Left ventricle myocardium inferior (tissue), 1 donor: ENCODE measurements at regions not wholly inside any gene's neighbourhood (a gene's known extent, or its start where the extent isn't known, plus 50 kb on each side); places are given as distances from the start of the nearest gene placed in this dataset.

Experiments used
- DNase-seq: peaks from one replicate; pipeline ENCODE4 v3.0.0-alpha.2; 2020
- H3K27ac ChIP-seq: fragments of 200-600 bp; replicated peaks from 2 replicates; pipeline ENCODE4 v1.8.0; 2021
- H3K27me3 ChIP-seq: fragments of 200-600 bp; 2 replicates; pipeline ENCODE4 v1.8.0; 2021; ENCODE audit warnings: low read depth
- H3K36me3 ChIP-seq: fragments of 200-600 bp; 2 replicates; pipeline ENCODE4 v1.8.0; 2021
- H3K4me1 ChIP-seq: fragments of 200-600 bp; 2 replicates; pipeline ENCODE4 v1.8.0; 2021
- H3K4me3 ChIP-seq: fragments of 200-600 bp; 2 replicates; pipeline ENCODE4 v1.8.0; 2021; ENCODE audit warnings: mild to moderate bottlenecking, moderate library complexity
- H3K9me3 ChIP-seq: fragments of 200-600 bp; replicated peaks from 2 replicates; pipeline ENCODE4 v1.8.0; 2021
- CTCF ChIP-seq: fragments of 200-600 bp; IDR thresholded peaks from 2 replicates; pipeline ENCODE4 v1.8.0; 2021; ENCODE audit warnings: antibody characterized with exemption, mild to moderate bottlenecking, borderline replicate concordance
- intact Hi-C: fragments of 100-400 bp; cut with micrococcal nuclease; formaldehyde crosslinking; loops from one replicate; pipeline ENCODE4 v1.11.0; 2022
- donor health status: DM: no; HTN: yes; CAD: no; lungs with severe emphysema.

- no peak overlapping the region for H3K27ac ChIP-seq
- no peaks in the 10 kb centered on the region for H3K9me3 ChIP-seq
- no peak overlapping the region for H3K4me3 ChIP-seq
- no peak for TF ChIP-seq CTCF
- no peaks in the 10 kb centered on the region for H3K4me1 ChIP-seq
- no peaks in the 10 kb centered on the region for H3K36me3 ChIP-seq
- intact Hi-C loops, result no loop called here
- DNase-seq, result no peak
- no peaks in the 10 kb centered on the region for H3K27me3 ChIP-seq
Observed at GRCh38 chr4:67103001-67103747, 442.1 kb downstream of the CENPC start.

DNA sequence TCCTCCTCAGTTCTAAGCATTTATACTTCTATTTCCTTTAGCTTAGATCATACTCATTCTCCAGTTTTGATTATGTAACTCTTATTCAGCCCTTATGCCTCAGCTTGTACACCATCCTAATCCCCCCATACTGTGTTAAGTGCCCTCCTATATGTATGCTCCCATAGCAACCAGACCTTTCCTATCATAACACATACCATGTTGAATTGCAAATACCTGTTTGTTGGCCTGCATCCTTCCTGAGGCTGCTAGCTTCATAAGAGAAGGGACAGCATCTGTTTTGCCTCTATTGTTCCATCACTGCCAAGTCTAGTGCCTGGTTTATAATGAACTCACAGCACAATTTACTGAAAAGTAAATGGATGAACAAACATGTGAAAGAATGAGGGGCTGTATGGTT lies 443.7 kb downstream of the CENPC start:
- Histone ChIP-seq H3K4me1 (no peaks in the 10 kb centered on the region), H3K27ac (no peak overlapping the region), H3K27me3 (no peaks in the 10 kb centered on the region), H3K9me3 (no peaks in the 10 kb centered on the region), H3K36me3 (no peaks in the 10 kb centered on the region), H3K4me3 (no peak overlapping the region)
- intact Hi-C loops, result no loop called here
- no peak for TF ChIP-seq CTCF
- DNase-seq, result no peak

DNA sequence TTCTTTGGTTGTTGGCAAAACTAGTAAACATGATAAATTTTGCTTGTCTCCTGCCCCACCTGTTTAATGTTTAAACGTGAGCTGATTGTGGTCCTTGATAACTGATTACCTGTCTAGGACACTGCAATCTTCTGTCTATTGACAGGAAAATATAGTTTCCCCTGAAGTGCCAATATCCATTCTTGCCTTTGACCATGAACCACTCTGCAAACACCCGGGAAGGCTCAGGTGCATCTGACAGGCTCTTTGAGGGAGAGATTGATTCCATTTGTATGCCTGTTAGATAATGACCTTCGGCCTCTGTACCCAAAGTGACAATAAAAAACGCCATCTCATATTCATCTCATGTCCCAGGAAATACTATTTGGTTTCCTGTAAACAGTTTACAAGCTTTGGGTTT lies 453.0 kb downstream of the CENPC start:
- no peaks in the 10 kb centered on the region for H3K27me3 ChIP-seq
- no peak overlapping the region for H3K4me3 ChIP-seq
- DNase-seq, result no peak
- TF ChIP-seq CTCF, result no peak
- no peaks in the 10 kb centered on the region for H3K36me3 ChIP-seq
- peaks cover 6% of the 10 kb centered on the region for H3K9me3 ChIP-seq
- intact Hi-C loops, result no loop called here
- no peak overlapping the region for H3K27ac ChIP-seq
- H3K4me1 ChIP-seq, result no peaks in the 10 kb centered on the region

GRCh38 chr4:67091673-67092072 lies 453.6 kb downstream of the CENPC start:
- Histone ChIP-seq H3K27ac (no peak overlapping the region), H3K4me1 (no peaks in the 10 kb centered on the region), H3K4me3 (no peak overlapping the region), H3K27me3 (no peaks in the 10 kb centered on the region), H3K36me3 (no peaks in the 10 kb centered on the region), H3K9me3 (peaks cover 6% of the 10 kb centered on the region)
- no peak for DNase-seq
- intact Hi-C loops, result no loop called here
- TF ChIP-seq CTCF, result no peak

DNA sequence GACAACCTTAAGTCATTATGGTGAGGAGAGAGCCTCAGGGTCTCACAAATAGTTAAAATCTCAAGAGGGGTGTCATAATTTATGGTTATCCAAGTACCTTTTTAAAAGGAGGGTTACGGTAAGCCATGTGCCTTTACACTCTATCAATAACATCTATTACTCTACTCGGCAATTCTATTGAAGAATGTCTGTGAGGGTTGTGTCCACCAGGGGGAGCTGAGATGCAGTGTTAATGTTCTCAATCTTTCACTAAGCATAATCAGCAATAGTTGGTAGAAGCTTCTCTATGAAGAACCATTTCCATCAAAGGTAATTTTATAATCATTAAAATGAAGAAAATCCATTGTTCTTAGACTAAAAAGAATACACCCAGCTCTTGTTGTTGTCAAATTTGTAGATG lies 457.4 kb downstream of the CENPC start:
- no peaks in the 10 kb centered on the region for H3K27me3 ChIP-seq
- no peaks in the 10 kb centered on the region for H3K36me3 ChIP-seq
- peak; percentile 60 for TF ChIP-seq CTCF
- intact Hi-C loops, result no loop called here
- H3K9me3 ChIP-seq, result no peaks in the 10 kb centered on the region
- no peak overlapping the region for H3K27ac ChIP-seq
- H3K4me3 ChIP-seq, result no peak overlapping the region
- DNase-seq, result no peak
- no peaks in the 10 kb centered on the region for H3K4me1 ChIP-seq
